ENCODE measurements at regions not wholly inside any gene's neighbourhood (a gene's known extent, or its start where the extent isn't known, plus 50 kb on each side); places are given as distances from the start of the nearest gene placed in this dataset.

GRCh38 chr11:79807506-79807905 lies 366.7 kb upstream of the TENM4 start:
- no peak for TF ChIP-seq CTCF (IDR thresholded peaks at IDR 0.05; ENCODE audit: low read depth, low read length, poor library complexity, severe bottlenecking)
- TF ChIP-seq EZH2phosphoT487 (IDR thresholded peaks at IDR 0.05; ENCODE audit: borderline replicate concordance, low read length) = no peak
